ENCODE measurements at regions not wholly inside any gene's neighbourhood (a gene's known extent, or its start where the extent isn't known, plus 50 kb on each side); places are given as distances from the start of the nearest gene placed in this dataset.

DNA sequence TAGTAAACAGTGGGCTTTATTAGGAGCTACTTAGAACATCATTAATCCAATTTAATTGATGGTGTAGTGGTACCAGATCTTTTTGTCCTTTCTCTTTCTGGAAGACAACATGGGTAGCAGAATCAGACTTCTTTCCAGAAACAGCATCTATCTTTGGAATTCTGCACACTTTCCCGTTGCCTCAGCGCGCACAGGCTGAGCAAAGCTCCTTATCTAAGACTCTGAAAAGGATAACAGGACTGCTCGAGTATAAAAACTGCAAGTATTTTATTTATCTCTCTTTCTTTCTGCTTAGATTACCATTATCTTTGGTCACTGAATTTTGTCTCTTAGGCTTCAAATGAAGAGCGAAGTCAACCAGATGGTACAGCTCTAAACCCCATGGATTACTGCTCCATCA is 191.7 kb downstream of the DHX15 start:
- no peak overlapping the region for H3K9ac ChIP-seq (ENCODE audit: insufficient read depth, low read length, poor library complexity, severe bottlenecking)
- WGBS (ENCODE audit: insufficient coverage): 95% methylated on average over 5 of the region's 5 CpGs
- Mint-ChIP-seq H3K27me3 (ENCODE audit: low read depth in 3 of 3) (no peaks in the 10 kb centered on the region), H3K4me3 (no peak overlapping the region), H3K4me1 (no peaks in the 10 kb centered on the region), H3K36me3 (no peaks in the 10 kb centered on the region), H3K9me3 (peaks cover 0 to 3% (median 0%) of the 10 kb centered on the region in 7 donors), H3K27ac (no peak overlapping the region)
- intact Hi-C loops (cut with micrococcal nuclease): no loop called here
- no peaks in the 10 kb centered on the region for H3K36me3 ChIP-seq (replicated peaks in 1 of 2; ENCODE audit: control insufficient read depth in 1 of 2, insufficient read depth in 2 of 2, low read length in 2 of 2)
- H3K9me3 ChIP-seq (replicated peaks in 1 of 2; ENCODE audit: control insufficient read depth in 1 of 2, insufficient read depth in 1 of 2, low read length in 2 of 2): no peaks in the 10 kb centered on the region
- no peaks in the 10 kb centered on the region for H3K4me1 ChIP-seq (ENCODE audit: control insufficient read depth in 1 of 2, insufficient read depth in 2 of 2, low read length in 2 of 2)
- no peak overlapping the region for H3K27ac ChIP-seq (ENCODE audit: low read depth in 1 of 2, low read length in 2 of 2)
- no peak overlapping the region for H2AFZ ChIP-seq (ENCODE audit: insufficient read depth, low read depth, low read length, poor library complexity, severe bottlenecking)
- no peaks in the 10 kb centered on the region for H3K79me2 ChIP-seq (ENCODE audit: insufficient read depth, low read length)
- H3K27me3 ChIP-seq (ENCODE audit: control insufficient read depth in 2 of 2, insufficient read depth in 2 of 2, low read length in 2 of 2): no peaks in the 10 kb centered on the region
- no peak for TF ChIP-seq CTCF (IDR thresholded peaks at IDR 0.05)
- no peak overlapping the region for H3K4me2 ChIP-seq (replicated peaks; ENCODE audit: extremely low read depth, low read length, poor library complexity, severe bottlenecking)
- H3K4me3 ChIP-seq (replicated peaks in 1 of 3; ENCODE audit: low read depth in 2 of 3, low read length in 3 of 3): no peak overlapping the region
- no peak for DNase-seq
- no peaks in the 10 kb centered on the region for H4K20me1 ChIP-seq (ENCODE audit: insufficient read depth, low read length)

- TF ChIP-seq CTCF (IDR thresholded peaks at IDR 0.05): no peak
- Histone ChIP-seq H4K20me1 (ENCODE audit: insufficient read depth, low read length) (no peaks in the 10 kb centered on the region), H3K27me3 (ENCODE audit: control insufficient read depth in 2 of 2, insufficient read depth in 2 of 2, low read length in 2 of 2) (no peaks in the 10 kb centered on the region), H3K79me2 (ENCODE audit: insufficient read depth, low read length) (no peaks in the 10 kb centered on the region), H3K36me3 (replicated peaks in 1 of 2; ENCODE audit: control insufficient read depth in 1 of 2, insufficient read depth in 2 of 2, low read length in 2 of 2) (no peaks in the 10 kb centered on the region), H3K9ac (ENCODE audit: insufficient read depth, low read length, poor library complexity, severe bottlenecking) (no peak overlapping the region), H2AFZ (ENCODE audit: insufficient read depth, low read depth, low read length, poor library complexity, severe bottlenecking) (no peak overlapping the region), H3K4me2 (replicated peaks; ENCODE audit: extremely low read depth, low read length, poor library complexity, severe bottlenecking) (no peak overlapping the region), H3K9me3 (replicated peaks in 1 of 2; ENCODE audit: control insufficient read depth in 1 of 2, insufficient read depth in 1 of 2, low read length in 2 of 2) (no peaks in the 10 kb centered on the region), H3K27ac (ENCODE audit: low read depth in 1 of 2, low read length in 2 of 2) (no peak overlapping the region), H3K4me1 (ENCODE audit: control insufficient read depth in 1 of 2, insufficient read depth in 2 of 2, low read length in 2 of 2) (no peaks in the 10 kb centered on the region), H3K4me3 (replicated peaks in 1 of 3; ENCODE audit: low read depth in 2 of 3, low read length in 3 of 3) (no peak overlapping the region)
- Mint-ChIP-seq H3K27ac (no peak overlapping the region), H3K9me3 (peaks cover 2 to 14% (median 7%) of the 10 kb centered on the region in 7 donors), H3K36me3 (no peaks in the 10 kb centered on the region), H3K4me1 (no peaks in the 10 kb centered on the region), H3K4me3 (no peak overlapping the region), H3K27me3 (ENCODE audit: low read depth in 3 of 3) (peaks cover 0 to 3% (median 3%) of the 10 kb centered on the region in 3 donors)
- intact Hi-C loops (cut with micrococcal nuclease): no loop called here
- no CpG with 5 or more reads among the region's 2 CpGs for WGBS (ENCODE audit: insufficient coverage)
- no peak for DNase-seq
These were observed 202.0 kb downstream of the DHX15 start for GRCh38 chr4:24382381-24382780.

Measured in CD14-positive monocyte (primary cell).